Kidney (tissue), 13 donors: ENCODE measurements at regions not wholly inside any gene's neighbourhood (a gene's known extent, or its start where the extent isn't known, plus 50 kb on each side); places are given as distances from the start of the nearest gene placed in this dataset.

Experiments used
- DNase-seq, 5 donors: peaks; one replicate each; pipeline ENCODE4 v3.0.0-alpha.2; 2013 to 2020
- FAIRE-seq: peaks from 2 replicates; lab custom pipeline; 2012; peaks lifted over from hg19 to GRCh38; lab: Jason Lieb, UNC
- H3K27ac ChIP-seq, 2 donors: one replicate each; pipeline ENCODE4 v1.7.0; 2013; ENCODE audit warnings: low read depth in 2 of 2, low read length in 2 of 2, inconsistent platforms in 1 of 2
- H3K27me3 ChIP-seq: one replicate; pipeline ENCODE4 v1.7.1; 2013; ENCODE audit warnings: low read length, inconsistent platforms; ENCODE audit not compliant: control insufficient read depth, insufficient read depth
- H3K36me3 ChIP-seq, 3 donors: one replicate each; pipeline versions ENCODE4 v1.7.0 to v1.7.1; 2013; ENCODE audit warnings: low read length in 3 of 3, control low read depth in 1 of 3, inconsistent platforms in 1 of 3; ENCODE audit not compliant: insufficient read depth in 3 of 3, control insufficient read depth in 2 of 3
- H3K4me1 ChIP-seq, 3 donors: one replicate each; pipeline versions ENCODE4 v1.7.0 to v1.7.1; 2013; ENCODE audit warnings: low read length in 3 of 3, inconsistent platforms in 1 of 3, low read depth in 1 of 3; ENCODE audit not compliant: control insufficient read depth in 2 of 3, insufficient read depth in 2 of 3
- H3K4me3 ChIP-seq, 3 donors: one replicate each; pipeline versions ENCODE4 v1.7.0 to v1.8.1; 2013; ENCODE audit warnings: low read length in 3 of 3, control low read depth in 1 of 3, inconsistent platforms in 1 of 3
- H3K9ac ChIP-seq, 3 donors: one replicate each; pipeline versions ENCODE4 v1.7.0 to v1.7.1; 2013; ENCODE audit warnings: low read length in 3 of 3, control low read depth in 1 of 3, inconsistent platforms in 1 of 3
- H3K9me3 ChIP-seq, 3 donors: one replicate each; pipeline versions ENCODE4 v1.7.0 to v1.7.1; 2013; ENCODE audit warnings: low read length in 3 of 3, control low read depth in 1 of 3, inconsistent platforms in 1 of 3; ENCODE audit not compliant: control insufficient read depth in 2 of 3, insufficient read depth in 1 of 3
- intact Hi-C: fragments of 100-400 bp; cut with DNase I; formaldehyde crosslinking; loops from one replicate; pipeline ENCODE4 v1.11.1; 2022
- TF ChIP-seq, protein P1 (sequence below): IDR thresholded peaks from 3 replicates; pipeline ENCODE4 v1.5.1; 2012; ENCODE audit warnings: mild to moderate bottlenecking, moderate library complexity, borderline replicate concordance; ENCODE audit not compliant: insufficient read depth; ENCODE audit errors: extremely low read depth
- donor health status: control.
- donor health status: control.
- donor health status: control.
- donor health status: control.
- donor health status: control.
- donor health status: DM: yes; HTN: yes; CAD: no.
- donor health status: Normal renal cell carcinoma (clear cell type).

DNA sequence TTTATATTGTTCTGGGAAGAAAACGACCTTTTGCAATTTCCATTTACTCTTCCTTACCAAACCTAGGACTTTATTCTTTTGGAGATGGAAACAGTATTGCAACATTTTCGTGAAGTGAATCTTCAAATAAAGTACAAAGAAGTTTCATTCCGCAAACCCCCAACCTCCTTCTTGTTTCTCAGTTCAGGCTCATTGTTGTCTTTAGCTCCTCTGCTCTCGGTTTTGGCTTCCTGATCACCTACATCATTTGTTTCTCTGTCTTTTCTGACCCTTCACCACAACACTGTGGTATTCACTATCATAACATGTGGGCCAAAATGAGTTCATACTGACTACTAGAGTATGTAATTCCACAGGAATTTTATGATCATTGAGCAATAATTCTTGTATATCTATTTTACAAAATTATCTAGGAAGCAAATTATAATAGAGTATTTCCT, 266.8 kb downstream of the ADAMTS20 start:
- Histone ChIP-seq H3K27ac (no peak overlapping the region), H3K9me3 (no peaks in the 10 kb centered on the region)
- FAIRE-seq = no peak

DNA sequence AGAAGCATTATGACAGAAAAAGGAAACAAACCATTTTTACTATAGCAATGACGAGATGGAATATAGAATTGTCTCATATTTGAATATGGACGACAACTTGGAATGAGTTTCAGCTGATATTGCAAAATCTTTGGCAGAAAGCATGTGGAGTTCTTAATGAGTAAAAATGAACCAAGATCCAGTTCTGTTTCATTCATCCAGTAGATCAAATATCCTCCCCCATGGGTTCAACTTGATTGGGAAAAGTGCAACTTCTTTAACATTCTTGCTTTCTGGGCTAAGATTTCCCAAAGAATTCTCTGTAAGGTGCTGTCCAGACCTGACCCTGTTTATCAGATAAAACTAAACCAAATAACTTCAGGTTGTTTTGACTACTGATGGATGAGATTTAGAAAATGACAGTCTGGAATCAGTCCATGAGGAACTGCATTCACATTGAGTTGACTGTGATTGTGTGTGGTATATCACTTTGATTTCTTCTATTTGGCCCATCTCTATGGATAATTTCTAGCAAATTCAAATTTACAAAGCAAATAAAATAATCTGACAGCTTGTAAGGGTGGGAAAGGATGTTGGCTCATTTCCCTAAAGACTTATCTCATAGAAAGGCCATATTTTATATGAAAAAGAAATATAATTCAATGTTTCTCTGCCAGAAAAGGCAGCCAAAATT, 267.4 kb downstream of the ADAMTS20 start:
- no peak for DNase-seq

More for the DNA sequence above, 266.8 kb downstream of the ADAMTS20 start:
- Histone ChIP-seq H3K9ac (no peak overlapping the region), H3K36me3 (no peaks in the 10 kb centered on the region), H3K4me3 (no peak overlapping the region), H3K27me3 (no peaks in the 10 kb centered on the region), H3K4me1 (peaks cover 0 to 4% (median 2%) of the 10 kb centered on the region in 3 donors)
- TF ChIP-seq, protein P1, sequence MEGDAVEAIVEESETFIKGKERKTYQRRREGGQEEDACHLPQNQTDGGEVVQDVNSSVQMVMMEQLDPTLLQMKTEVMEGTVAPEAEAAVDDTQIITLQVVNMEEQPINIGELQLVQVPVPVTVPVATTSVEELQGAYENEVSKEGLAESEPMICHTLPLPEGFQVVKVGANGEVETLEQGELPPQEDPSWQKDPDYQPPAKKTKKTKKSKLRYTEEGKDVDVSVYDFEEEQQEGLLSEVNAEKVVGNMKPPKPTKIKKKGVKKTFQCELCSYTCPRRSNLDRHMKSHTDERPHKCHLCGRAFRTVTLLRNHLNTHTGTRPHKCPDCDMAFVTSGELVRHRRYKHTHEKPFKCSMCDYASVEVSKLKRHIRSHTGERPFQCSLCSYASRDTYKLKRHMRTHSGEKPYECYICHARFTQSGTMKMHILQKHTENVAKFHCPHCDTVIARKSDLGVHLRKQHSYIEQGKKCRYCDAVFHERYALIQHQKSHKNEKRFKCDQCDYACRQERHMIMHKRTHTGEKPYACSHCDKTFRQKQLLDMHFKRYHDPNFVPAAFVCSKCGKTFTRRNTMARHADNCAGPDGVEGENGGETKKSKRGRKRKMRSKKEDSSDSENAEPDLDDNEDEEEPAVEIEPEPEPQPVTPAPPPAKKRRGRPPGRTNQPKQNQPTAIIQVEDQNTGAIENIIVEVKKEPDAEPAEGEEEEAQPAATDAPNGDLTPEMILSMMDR = no peak
- no peak for DNase-seq
- intact Hi-C loops = no loop called here

DNA sequence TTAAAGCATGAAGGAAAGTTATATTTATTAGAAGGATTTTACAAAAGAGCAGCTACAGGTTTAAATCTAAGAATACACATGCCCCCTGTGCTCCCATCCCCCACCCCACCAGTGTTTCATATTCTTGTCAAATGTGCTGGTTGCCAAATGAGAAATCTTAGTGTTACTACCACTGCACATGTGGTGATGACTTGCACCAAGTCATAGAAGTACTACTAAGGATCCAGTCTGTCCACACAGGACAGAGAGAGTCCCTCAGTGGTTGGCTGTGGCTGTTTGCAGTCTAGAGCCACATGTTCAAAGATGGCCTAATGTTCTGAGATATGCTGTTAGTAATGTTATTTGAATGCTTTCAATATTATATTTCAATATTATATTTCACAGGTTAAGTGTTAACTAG, 268.8 kb downstream of the ADAMTS20 start:
- Histone ChIP-seq H3K27ac (no peak overlapping the region), H3K9ac (no peak overlapping the region), H3K4me1 (no peaks in the 10 kb centered on the region), H3K36me3 (no peaks in the 10 kb centered on the region), H3K9me3 (no peaks in the 10 kb centered on the region), H3K4me3 (no peak overlapping the region), H3K27me3 (no peaks in the 10 kb centered on the region)
- FAIRE-seq (no peak), DNase-seq (no peak)
- TF ChIP-seq, protein P1 = no peak
- intact Hi-C loops = no loop called here

More for the DNA sequence above, 267.4 kb downstream of the ADAMTS20 start:
- Histone ChIP-seq H3K4me1 (peaks cover 0 to 4% (median 2%) of the 10 kb centered on the region in 3 donors), H3K9me3 (no peaks in the 10 kb centered on the region), H3K27ac (no peak overlapping the region), H3K9ac (no peak overlapping the region), H3K36me3 (no peaks in the 10 kb centered on the region), H3K4me3 (no peak overlapping the region), H3K27me3 (no peaks in the 10 kb centered on the region)
- FAIRE-seq = no peak
- intact Hi-C loops = no loop called here
- TF ChIP-seq, protein P1 = no peak
